Caki2 (cell line): ENCODE measurements at regions not wholly inside any gene's neighbourhood (a gene's known extent, or its start where the extent isn't known, plus 50 kb on each side); places are given as distances from the start of the nearest gene placed in this dataset.

Source experiments
- DNase-seq: peaks from one replicate; pipeline ENCODE4 v3.0.0-alpha.2; 2015; ENCODE audit warnings: low read depth
- in situ Hi-C: cut with HindIII; loops from 2 replicates; pipeline ENCODE4 v1.10.0; 2016; ENCODE audit warnings: low sequenced_read_pairs, low pct_unique_long_range_greater_than_20kb, mixed read lengths

GRCh38 chr1:5460974-5461373, 531.3 kb downstream of the NPHP4 start:
- DNase-seq = no peak
- in situ Hi-C loops = no loop called here

- DNase-seq = no peak
- in situ Hi-C loops = no loop called here
Measured at GRCh38 chr1:5459839-5460610, 532.2 kb downstream of the NPHP4 start.

- in situ Hi-C loops = no loop called here
- DNase-seq = no peak
Measured at GRCh38 chr1:5458248-5458647, 534.0 kb downstream of the NPHP4 start.

GRCh38 chr1:5456090-5456811, 536.0 kb downstream of the NPHP4 start:
- in situ Hi-C loops = no loop called here
- no peak for DNase-seq

- in situ Hi-C loops = no loop called here
- DNase-seq = no peak
Measured at GRCh38 chr1:5455651-5456050, 536.6 kb downstream of the NPHP4 start.

GRCh38 chr1:5455056-5455455, 537.2 kb downstream of the NPHP4 start:
- in situ Hi-C loops = no loop called here
- DNase-seq = no peak

- in situ Hi-C loops = no loop called here
- no peak for DNase-seq
Measured at GRCh38 chr1:5453347-5453746, 538.9 kb downstream of the NPHP4 start.

GRCh38 chr1:5451671-5452070, 540.6 kb downstream of the NPHP4 start:
- in situ Hi-C loops = no loop called here
- DNase-seq = no peak

GRCh38 chr1:5448486-5448885, 543.7 kb downstream of the NPHP4 start:
- DNase-seq = no peak
- in situ Hi-C loops = no loop called here

GRCh38 chr1:5447503-5447960, 544.7 kb downstream of the NPHP4 start:
- in situ Hi-C loops = no loop called here
- no peak for DNase-seq

GRCh38 chr1:5444396-5444795, 547.8 kb downstream of the NPHP4 start:
- DNase-seq = no peak
- in situ Hi-C loops = no loop called here

- DNase-seq = no peak
- in situ Hi-C loops = no loop called here
Measured at GRCh38 chr1:5436808-5437207, 555.4 kb downstream of the NPHP4 start.

GRCh38 chr1:5435414-5435813, 556.8 kb downstream of the NPHP4 start:
- no peak for DNase-seq
- in situ Hi-C loops = no loop called here

GRCh38 chr1:5432436-5432835, 559.8 kb downstream of the NPHP4 start:
- no peak for DNase-seq
- in situ Hi-C loops = no loop called here

GRCh38 chr1:5430911-5431697, 561.1 kb downstream of the NPHP4 start:
- in situ Hi-C loops = no loop called here
- DNase-seq = no peak

- in situ Hi-C loops = no loop called here
- DNase-seq = no peak
Measured at GRCh38 chr1:5430136-5430535, 562.1 kb downstream of the NPHP4 start.

GRCh38 chr1:5428351-5428750, 563.9 kb downstream of the NPHP4 start:
- in situ Hi-C loops = no loop called here
- no peak for DNase-seq

- DNase-seq = no peak
- in situ Hi-C loops = no loop called here
Measured at GRCh38 chr1:5427026-5427613, 565.1 kb downstream of the NPHP4 start.
